A549 (cell line): ENCODE measurements at regions not wholly inside any gene's neighbourhood (a gene's known extent, or its start where the extent isn't known, plus 50 kb on each side); places are given as distances from the start of the nearest gene placed in this dataset.

Experiments used
- EHMT2 ChIP-seq: fragments of 200-600 bp; sonication (generic); IDR thresholded peaks from 2 replicates; pipeline ENCODE4 v1.6.1; 2016; ENCODE audit warnings: antibody characterized with exemption, low read depth, mild to moderate bottlenecking, moderate library complexity
- EP300 ChIP-seq, 2 experiments: fragments of >200 bp; sonication (Bioruptor Twin); formaldehyde crosslinking; IDR thresholded peaks; 2 replicates in 1 of 2; 3 replicates in 1 of 2; pipeline ENCODE4 v1.6.1; 2016 to 2017
- ESRRA ChIP-seq: fragments of 150-350 bp; IDR thresholded peaks from 2 replicates; pipeline ENCODE4 v1.6.1; 2014; ENCODE audit warnings: mild to moderate bottlenecking, low read length, borderline replicate concordance
- JUN ChIP-seq, 2 experiments: fragments of >200 bp; sonication (Bioruptor Twin); formaldehyde crosslinking; IDR thresholded peaks; 2 replicates in 1 of 2; 3 replicates in 1 of 2; pipeline ENCODE4 v1.6.1; 2016 to 2017
- RFX5 ChIP-seq: fragments of 450-650 bp; IDR thresholded peaks from 2 replicates; pipeline ENCODE4 v1.7.1; 2014; ENCODE audit warnings: antibody characterized with exemption, mild to moderate bottlenecking, moderate library complexity
- SMC3 ChIP-seq: fragments of >200 bp; sonication (Bioruptor Twin); formaldehyde crosslinking; IDR thresholded peaks from 3 replicates; pipeline ENCODE4 v1.6.1; 2018; ENCODE audit warnings: inconsistent platforms
- ZSCAN20 ChIP-seq: fragments of 250-450 bp; sonication (Bioruptor Pico); IDR thresholded peaks from 2 replicates; pipeline ENCODE4 v1.8.0; 2022; ENCODE audit warnings: mild to moderate bottlenecking, moderate library complexity
- TF ChIP-seq, protein P1 (sequence below): fragments of 200-600 bp; sonication (generic); IDR thresholded peaks from 2 replicates; pipeline ENCODE4 v1.6.1; 2016; ENCODE audit warnings: antibody characterized with exemption, mild to moderate bottlenecking, moderate library complexity
- TF ChIP-seq, protein P2 (sequence below): fragments of >200 bp; sonication (Bioruptor Twin); formaldehyde crosslinking; IDR thresholded peaks from 3 replicates; pipeline ENCODE4 v1.5.1; 2016

DNA sequence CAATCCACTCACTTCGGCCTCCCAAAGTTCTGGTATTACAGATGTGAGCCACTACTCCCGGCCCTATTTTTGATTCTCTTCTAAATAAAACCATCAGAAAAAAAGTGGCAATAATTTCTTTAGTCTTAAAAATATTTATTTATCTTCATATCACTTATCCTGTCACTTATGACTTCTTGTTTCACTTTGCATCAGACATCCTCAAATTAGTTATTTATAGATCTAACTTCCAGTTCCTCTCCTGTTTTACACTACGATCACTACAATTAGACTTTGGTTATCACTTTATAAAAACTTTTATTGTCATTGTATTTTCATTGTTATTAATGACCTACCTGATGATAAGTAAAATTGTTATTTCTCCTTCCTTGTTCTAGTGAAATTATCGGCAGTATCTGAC lies 783.4 kb upstream of the BRINP3 start:
- TF ChIP-seq, protein P1, sequence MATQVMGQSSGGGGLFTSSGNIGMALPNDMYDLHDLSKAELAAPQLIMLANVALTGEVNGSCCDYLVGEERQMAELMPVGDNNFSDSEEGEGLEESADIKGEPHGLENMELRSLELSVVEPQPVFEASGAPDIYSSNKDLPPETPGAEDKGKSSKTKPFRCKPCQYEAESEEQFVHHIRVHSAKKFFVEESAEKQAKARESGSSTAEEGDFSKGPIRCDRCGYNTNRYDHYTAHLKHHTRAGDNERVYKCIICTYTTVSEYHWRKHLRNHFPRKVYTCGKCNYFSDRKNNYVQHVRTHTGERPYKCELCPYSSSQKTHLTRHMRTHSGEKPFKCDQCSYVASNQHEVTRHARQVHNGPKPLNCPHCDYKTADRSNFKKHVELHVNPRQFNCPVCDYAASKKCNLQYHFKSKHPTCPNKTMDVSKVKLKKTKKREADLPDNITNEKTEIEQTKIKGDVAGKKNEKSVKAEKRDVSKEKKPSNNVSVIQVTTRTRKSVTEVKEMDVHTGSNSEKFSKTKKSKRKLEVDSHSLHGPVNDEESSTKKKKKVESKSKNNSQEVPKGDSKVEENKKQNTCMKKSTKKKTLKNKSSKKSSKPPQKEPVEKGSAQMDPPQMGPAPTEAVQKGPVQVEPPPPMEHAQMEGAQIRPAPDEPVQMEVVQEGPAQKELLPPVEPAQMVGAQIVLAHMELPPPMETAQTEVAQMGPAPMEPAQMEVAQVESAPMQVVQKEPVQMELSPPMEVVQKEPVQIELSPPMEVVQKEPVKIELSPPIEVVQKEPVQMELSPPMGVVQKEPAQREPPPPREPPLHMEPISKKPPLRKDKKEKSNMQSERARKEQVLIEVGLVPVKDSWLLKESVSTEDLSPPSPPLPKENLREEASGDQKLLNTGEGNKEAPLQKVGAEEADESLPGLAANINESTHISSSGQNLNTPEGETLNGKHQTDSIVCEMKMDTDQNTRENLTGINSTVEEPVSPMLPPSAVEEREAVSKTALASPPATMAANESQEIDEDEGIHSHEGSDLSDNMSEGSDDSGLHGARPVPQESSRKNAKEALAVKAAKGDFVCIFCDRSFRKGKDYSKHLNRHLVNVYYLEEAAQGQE, result no peak
- TF ChIP-seq, protein P2, sequence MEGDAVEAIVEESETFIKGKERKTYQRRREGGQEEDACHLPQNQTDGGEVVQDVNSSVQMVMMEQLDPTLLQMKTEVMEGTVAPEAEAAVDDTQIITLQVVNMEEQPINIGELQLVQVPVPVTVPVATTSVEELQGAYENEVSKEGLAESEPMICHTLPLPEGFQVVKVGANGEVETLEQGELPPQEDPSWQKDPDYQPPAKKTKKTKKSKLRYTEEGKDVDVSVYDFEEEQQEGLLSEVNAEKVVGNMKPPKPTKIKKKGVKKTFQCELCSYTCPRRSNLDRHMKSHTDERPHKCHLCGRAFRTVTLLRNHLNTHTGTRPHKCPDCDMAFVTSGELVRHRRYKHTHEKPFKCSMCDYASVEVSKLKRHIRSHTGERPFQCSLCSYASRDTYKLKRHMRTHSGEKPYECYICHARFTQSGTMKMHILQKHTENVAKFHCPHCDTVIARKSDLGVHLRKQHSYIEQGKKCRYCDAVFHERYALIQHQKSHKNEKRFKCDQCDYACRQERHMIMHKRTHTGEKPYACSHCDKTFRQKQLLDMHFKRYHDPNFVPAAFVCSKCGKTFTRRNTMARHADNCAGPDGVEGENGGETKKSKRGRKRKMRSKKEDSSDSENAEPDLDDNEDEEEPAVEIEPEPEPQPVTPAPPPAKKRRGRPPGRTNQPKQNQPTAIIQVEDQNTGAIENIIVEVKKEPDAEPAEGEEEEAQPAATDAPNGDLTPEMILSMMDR, result no peak
- TF ChIP-seq SMC3, result no peak
- TF ChIP-seq ESRRA, result no peak
- no peak for TF ChIP-seq EP300 (IDR thresholded peaks at IDR 0.05)
- TF ChIP-seq ZSCAN20, result no peak
- no peak for TF ChIP-seq EHMT2
- TF ChIP-seq RFX5, result no peak
- no peak for TF ChIP-seq JUN (IDR thresholded peaks at IDR 0.05)
